IMR-90 (cell line): ENCODE measurements at regions not wholly inside any gene's neighbourhood (a gene's known extent, or its start where the extent isn't known, plus 50 kb on each side); places are given as distances from the start of the nearest gene placed in this dataset.

ENCODE experiments used
- ATAC-seq: fragments of 200-7000 bp; cut with Tn5 transposase; 2 replicates; pipeline ENCODE4 v1.9.1; 2020; ENCODE audit warnings: low read depth, mild to moderate bottlenecking, moderate library complexity
- BruUV-seq: library from RNA; stranded (reverse); fragments of 400-500 nt; replicated peaks from 2 replicates; lab custom pipeline; 2021; lab: Mats Ljungman, UMichigan
- CTCF ChIA-PET: fragments of 300-600 bp; formaldehyde crosslinking; extraction: SDS; loops from one replicate; lab custom pipeline; 2021; ENCODE audit warnings: antibody characterized with exemption; lab: Yijun Ruan, JAX
- POLR2A ChIA-PET: fragments of 300-600 bp; sonication (Branson Sonifier 250); formaldehyde crosslinking; loops from one replicate; lab custom pipeline; 2022; ENCODE audit warnings: antibody characterized with exemption; ENCODE audit not compliant: unreplicated experiment; lab: Charles Lee
- DNase-seq: peaks from one replicate; pipeline ENCODE4 v3.0.0; 2013
- H2AFZ ChIP-seq: replicated peaks from 2 replicates; pipeline ENCODE3; 2013; ENCODE audit warnings: low read length, mild to moderate bottlenecking; ENCODE audit not compliant: poor library complexity
- H2AK5ac ChIP-seq: 2 replicates; pipeline ENCODE4 v1.6.1; 2013; ENCODE audit warnings: low read depth, low read length, inconsistent platforms
- H2AK9ac ChIP-seq: replicated peaks from 2 replicates; pipeline ENCODE3; 2013; ENCODE audit warnings: mild to moderate bottlenecking, low read depth, low read length, moderate library complexity; ENCODE audit not compliant: poor library complexity
- H2BK120ac ChIP-seq: 2 replicates; pipeline ENCODE4 v1.6.1; 2013; ENCODE audit warnings: low read depth, low read length, inconsistent platforms
- H2BK15ac ChIP-seq: 3 replicates; pipeline ENCODE4 v1.6.1; 2013; ENCODE audit warnings: low read depth, low read length, inconsistent platforms
- H2BK20ac ChIP-seq: 2 replicates; pipeline ENCODE4 v1.6.1; 2013; ENCODE audit warnings: low read depth, mild to moderate bottlenecking, inconsistent platforms, low read length, moderate library complexity
- H2BK5ac ChIP-seq: 2 replicates; pipeline ENCODE4 v1.6.1; 2013; ENCODE audit warnings: mild to moderate bottlenecking, low read depth, low read length, inconsistent platforms; ENCODE audit not compliant: poor library complexity, severe bottlenecking
- H3K14ac ChIP-seq: replicated peaks from 2 replicates; pipeline ENCODE4 v1.6.1; 2013; ENCODE audit warnings: low read depth, low read length, inconsistent platforms
- H3K18ac ChIP-seq: 2 replicates; pipeline ENCODE4 v1.6.1; 2013; ENCODE audit warnings: low read depth, low read length, control low read depth
- H3K23ac ChIP-seq: 2 replicates; pipeline ENCODE4 v1.6.1; 2013; ENCODE audit warnings: low read depth, low read length, inconsistent platforms
- H3K27ac ChIP-seq: 2 replicates; pipeline ENCODE4 v1.5.1; 2013; ENCODE audit warnings: mild to moderate bottlenecking, control low read depth, low read length; ENCODE audit not compliant: insufficient read depth
- H3K27me3 ChIP-seq: 2 replicates; pipeline ENCODE4 v1.6.1; 2013; ENCODE audit warnings: low read length; ENCODE audit not compliant: control insufficient read depth, insufficient read depth
- H3K36me3 ChIP-seq: 2 replicates; pipeline ENCODE4 v1.6.1; 2013; ENCODE audit warnings: low read length, mixed read lengths; ENCODE audit not compliant: control insufficient read depth, insufficient read depth
- H3K4ac ChIP-seq: 2 replicates; pipeline ENCODE4 v1.6.1; 2013; ENCODE audit warnings: low read depth, low read length, inconsistent platforms
- H3K4me1 ChIP-seq: 2 replicates; pipeline ENCODE4 v1.6.1; 2013; ENCODE audit warnings: low read length, mixed read lengths; ENCODE audit not compliant: control insufficient read depth, insufficient read depth
- H3K4me2 ChIP-seq: 2 replicates; pipeline ENCODE4 v1.6.1; 2013; ENCODE audit warnings: low read depth, mild to moderate bottlenecking, control low read depth, low read length, moderate library complexity
- H3K4me3 ChIP-seq: 2 replicates; pipeline ENCODE4 v1.5.1; 2013; ENCODE audit warnings: low read depth, mild to moderate bottlenecking, control low read depth, low read length, moderate library complexity; ENCODE audit not compliant: insufficient read depth
- H3K56ac ChIP-seq: 2 replicates; pipeline ENCODE4 v1.6.1; 2013; ENCODE audit warnings: low read length, inconsistent platforms; ENCODE audit not compliant: insufficient read depth; ENCODE audit errors: extremely low read depth
- H3K79me1 ChIP-seq, 2 experiments: 2 replicates each; pipeline ENCODE4 v1.6.1; 2013; ENCODE audit warnings: low read length in 2 of 2, inconsistent platforms in 1 of 2, low read depth in 1 of 2
- H3K9ac ChIP-seq: 2 replicates; pipeline ENCODE4 v1.6.1; 2013; ENCODE audit warnings: low read depth, low read length, control low read depth
- H3K9me1 ChIP-seq: 2 replicates; pipeline ENCODE4 v1.6.1; 2013; ENCODE audit warnings: low read length, inconsistent platforms; ENCODE audit not compliant: insufficient read depth
- H3K9me3 ChIP-seq: 2 replicates; pipeline ENCODE4 v1.6.1; 2013; ENCODE audit warnings: low read length; ENCODE audit not compliant: control insufficient read depth, insufficient read depth
- H4K20me1 ChIP-seq: 2 replicates; pipeline ENCODE4 v1.6.1; 2013; ENCODE audit warnings: low read length, inconsistent platforms; ENCODE audit not compliant: insufficient read depth
- H4K5ac ChIP-seq: 2 replicates; pipeline ENCODE4 v1.6.1; 2013; ENCODE audit warnings: mild to moderate bottlenecking, low read depth, low read length, control low read depth
- H4K8ac ChIP-seq, 2 experiments: 2 replicates each; pipeline ENCODE4 v1.6.1; 2013; ENCODE audit warnings: low read depth in 2 of 2, low read length in 2 of 2, control low read depth in 1 of 2, inconsistent platforms in 1 of 2
- H4K91ac ChIP-seq: 2 replicates; pipeline ENCODE4 v1.6.1; 2013; ENCODE audit warnings: low read depth, low read length, inconsistent platforms; ENCODE audit not compliant: insufficient read depth
- CHD1 ChIP-seq: IDR thresholded peaks from 2 replicates; pipeline ENCODE4 v1.6.1; 2012; ENCODE audit warnings: low read depth, low read length, improper control_type of control experiment
- WGBS, 2 experiments: methylation state at CpG; one replicate each; pipeline versions ENCODE4 v1.1.5 to v1.1.7; 2013; ENCODE audit warnings: missing lambda C conversion rate in 2 of 2; ENCODE audit not compliant: insufficient read length in 1 of 2; ENCODE audit errors: extremely low coverage in 2 of 2; 5-methylcytosine and 5-hydroxymethylcytosine counted together
- dilution Hi-C: fragments of 300-500 bp; cut with HindIII; formaldehyde crosslinking; loops from one replicate; pipeline ENCODE4 v1.14.3; 2018; ENCODE audit warnings: low sequenced_read_pairs; ENCODE audit not compliant: unreplicated experiment
- in situ Hi-C: fragments of 300-500 bp; cut with MboI; formaldehyde crosslinking; loops from 3 replicates; pipeline ENCODE4 v1.14.3; 2019; ENCODE audit warnings: low sequenced_read_pairs, inconsistent platforms, mixed read lengths
- intact Hi-C: fragments of 100-400 bp; cut with micrococcal nuclease; formaldehyde crosslinking; loops from 2 replicates; pipeline ENCODE4 v1.10.0; 2022
- TF ChIP-seq, protein P1 (sequence below): fragments of 150-350 bp; IDR thresholded peaks from 2 replicates; pipeline ENCODE4 v1.6.1; 2016; ENCODE audit warnings: low read depth, mild to moderate bottlenecking, low read length, moderate library complexity, borderline replicate concordance

DNA sequence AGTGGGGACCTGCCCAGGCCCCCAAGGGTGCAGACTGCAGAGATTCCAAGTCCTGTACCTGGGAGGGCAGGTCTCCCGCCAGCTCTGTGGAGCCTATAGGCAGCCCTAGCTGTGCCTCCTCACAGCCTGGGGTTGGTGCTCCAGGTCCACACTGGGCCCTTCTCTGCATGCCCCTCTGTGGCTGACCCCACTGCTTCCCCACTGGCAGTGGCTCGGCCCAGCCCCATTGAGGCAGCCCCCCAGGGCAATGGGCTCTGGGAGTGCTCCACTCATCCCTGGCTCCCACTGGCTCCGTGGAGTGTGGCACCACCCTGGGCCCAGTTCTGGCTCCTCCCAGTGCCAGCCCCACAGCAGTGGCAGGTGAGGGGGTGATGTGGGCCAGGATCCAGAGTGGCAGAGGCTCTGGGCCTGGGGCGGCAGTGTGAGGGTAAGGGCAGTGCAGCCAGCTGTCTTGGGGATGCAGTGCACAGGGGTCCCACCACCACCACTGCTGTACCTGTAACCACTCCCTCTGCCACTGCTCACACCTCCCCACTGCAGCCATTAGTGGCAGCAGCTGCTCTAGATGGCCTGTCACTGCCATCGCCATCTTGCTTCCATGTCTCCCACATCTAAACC lies 312.2 kb downstream of the GPM6A start:
- DNase-seq (no peak), ATAC-seq (no peak)
- Histone ChIP-seq H3K4me1 (no peaks in the 10 kb centered on the region), H2BK20ac (no peak overlapping the region), H4K8ac (no peak overlapping the region), H3K14ac (no peak overlapping the region), H3K23ac (no peak overlapping the region), H2AK5ac (no peak overlapping the region), H3K79me1 (no peaks in the 10 kb centered on the region), H4K20me1 (no peaks in the 10 kb centered on the region), H3K4me3 (no peak overlapping the region), H3K18ac (no peak overlapping the region), H3K36me3 (no peaks in the 10 kb centered on the region), H2AK9ac (no peak overlapping the region), H3K56ac (no peak overlapping the region), H2BK5ac (no peak overlapping the region), H3K9me1 (no peaks in the 10 kb centered on the region), H3K4ac (no peak overlapping the region), H3K9me3 (peaks cover 11% of the 10 kb centered on the region; the same call in 1 of the 2 replicates), H3K27me3 (no peaks in the 10 kb centered on the region), H2AFZ (no peak overlapping the region), H4K5ac (no peak overlapping the region), H3K27ac (no peak overlapping the region), H3K4me2 (no peak overlapping the region), H2BK120ac (no peak overlapping the region), H4K91ac (no peak overlapping the region), H3K9ac (no peak overlapping the region), H2BK15ac (no peak overlapping the region)
- TF ChIP-seq, protein P1, sequence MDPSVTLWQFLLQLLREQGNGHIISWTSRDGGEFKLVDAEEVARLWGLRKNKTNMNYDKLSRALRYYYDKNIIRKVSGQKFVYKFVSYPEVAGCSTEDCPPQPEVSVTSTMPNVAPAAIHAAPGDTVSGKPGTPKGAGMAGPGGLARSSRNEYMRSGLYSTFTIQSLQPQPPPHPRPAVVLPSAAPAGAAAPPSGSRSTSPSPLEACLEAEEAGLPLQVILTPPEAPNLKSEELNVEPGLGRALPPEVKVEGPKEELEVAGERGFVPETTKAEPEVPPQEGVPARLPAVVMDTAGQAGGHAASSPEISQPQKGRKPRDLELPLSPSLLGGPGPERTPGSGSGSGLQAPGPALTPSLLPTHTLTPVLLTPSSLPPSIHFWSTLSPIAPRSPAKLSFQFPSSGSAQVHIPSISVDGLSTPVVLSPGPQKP, result no peak
- TF ChIP-seq CHD1, result no peak
- ChIA-PET CTCF (no interaction called here), POLR2A (no interaction called here)
- dilution Hi-C loops, result no loop called here
- intact Hi-C loops, result no loop called here
- no CpG with 5 or more reads among the region's 5 CpGs for WGBS, 2 experiments
- in situ Hi-C loops, result no loop called here
- no TSS peak for BruUV-seq
